AG04449 (cell line): ENCODE measurements at regions not wholly inside any gene's neighbourhood (a gene's known extent, or its start where the extent isn't known, plus 50 kb on each side); places are given as distances from the start of the nearest gene placed in this dataset.
"Not testable (repeated sequence)": the region's sequence is repeated elsewhere in the genome, so short reads cannot be mapped to it uniquely, and the experiment has no call there.

Experiments used
- CTCF ChIA-PET: fragments of 350-600 bp; formaldehyde crosslinking; extraction: SDS; loops from one replicate; lab custom pipeline; 2021; ENCODE audit warnings: antibody characterized with exemption; lab: Yijun Ruan, JAX
- POLR2A ChIA-PET: fragments of 400-600, 350-600 bp; formaldehyde crosslinking; extraction: SDS; loops from one replicate; lab custom pipeline; 2020; ENCODE audit warnings: antibody characterized with exemption, inconsistent platforms; lab: Yijun Ruan, JAX
- DNase-seq: peaks from one replicate; pipeline ENCODE4 v3.0.0-alpha.2; 2010; ENCODE audit warnings: low read depth, low spot score
- H3K4me3 ChIP-seq: 2 replicates; pipeline ENCODE4 v1.5.1; 2011; ENCODE audit warnings: low read depth, mild to moderate bottlenecking, control low read depth, low read length
- CTCF ChIP-seq: IDR thresholded peaks from one replicate; pipeline ENCODE4 v1.5.1; 2011; ENCODE audit warnings: mild to moderate bottlenecking, moderate library complexity, low read length, control low read depth, inconsistent platforms; ENCODE audit not compliant: insufficient read depth; ENCODE audit errors: missing control alignments

GRCh38 chr11:8773916-8774539 lies 91.4 kb downstream of the RPL27A start:
- DNase-seq = no peak
- POLR2A ChIA-PET = no interaction called here
- no peak overlapping the region for H3K4me3 ChIP-seq
- no peak for TF ChIP-seq CTCF
- CTCF ChIA-PET = interaction anchor here (0.7 to 2.5 kb wide), 6 partner anchors 9 to 186 kb away, joined by 3 to 11 read pairs (median 5); no protein-coding TSS in a partner anchor

GRCh38 chr11:8774916-8775315 lies 92.3 kb downstream of the RPL27A start:
- DNase-seq, H3K4me3 ChIP-seq, POLR2A ChIA-PET: not testable (repeated sequence)
- CTCF ChIA-PET = interaction anchor here (1.5 to 1.6 kb wide), 2 partner anchors 14 to 28 kb away, joined by 4 to 5 read pairs; no protein-coding TSS in a partner anchor

- CTCF ChIA-PET = interaction anchor here (3.7 kb wide), 1 partner anchor 12 kb away, joined by 27 read pairs; no protein-coding TSS in a partner anchor
- TF ChIP-seq CTCF = no peak
- DNase-seq = no peak
- POLR2A ChIA-PET = no interaction called here
- H3K4me3 ChIP-seq = no peak overlapping the region
These were observed 92.7 kb downstream of the RPL27A start for GRCh38 chr11:8775332-8775731.

GRCh38 chr11:8775734-8776133 lies 93.1 kb downstream of the RPL27A start:
- CTCF ChIA-PET = interaction anchor here (3.7 kb wide), 1 partner anchor 12 kb away, joined by 27 read pairs; no protein-coding TSS in a partner anchor
- no peak for DNase-seq
- no peak for TF ChIP-seq CTCF
- H3K4me3 ChIP-seq = no peak overlapping the region
- POLR2A ChIA-PET = no interaction called here

GRCh38 chr11:8776209-8776608 lies 93.6 kb downstream of the RPL27A start:
- TF ChIP-seq CTCF = no peak
- no peak overlapping the region for H3K4me3 ChIP-seq
- no peak for DNase-seq
- CTCF ChIA-PET = interaction anchor here (3.1 to 3.7 kb wide), 2 partner anchors 11 to 184 kb away, joined by 11 to 27 read pairs; no protein-coding TSS in a partner anchor
- POLR2A ChIA-PET = no interaction called here

GRCh38 chr11:8777907-8778767 lies 95.5 kb downstream of the RPL27A start:
- CTCF ChIA-PET = interaction anchor here (0.9 to 3.7 kb wide), 4 partner anchors 9 to 182 kb away, joined by 3 to 27 read pairs (median 10); no protein-coding TSS in a partner anchor
- no peak for DNase-seq
- POLR2A ChIA-PET = interaction anchor here (0.6 to 1.5 kb wide), 2 partner anchors 24 to 93 kb away, joined by 3 to 4 read pairs; no protein-coding TSS in a partner anchor
- H3K4me3 ChIP-seq = no peak overlapping the region
- no peak for TF ChIP-seq CTCF
